ENCODE measurements at regions not wholly inside any gene's neighbourhood (a gene's known extent, or its start where the extent isn't known, plus 50 kb on each side); places are given as distances from the start of the nearest gene placed in this dataset.

- Histone ChIP-seq H3K27ac (no peak overlapping the region), H3K36me3 (ENCODE audit: control insufficient read depth, insufficient read depth, low read length) (no peaks in the 10 kb centered on the region), H3K4me3 (ENCODE audit: low read depth, low read length) (no peak overlapping the region), H3K27me3 (ENCODE audit: control insufficient read depth, insufficient read depth, low read length) (no peaks in the 10 kb centered on the region), H3K4me2 (ENCODE audit: low read length) (no peak overlapping the region), H2AFZ (no peak overlapping the region), H3K79me2 (no peaks in the 10 kb centered on the region), H3K9me3 (ENCODE audit: control insufficient read depth, low read length) (no peaks in the 10 kb centered on the region), H3K4me1 (no peaks in the 10 kb centered on the region), H3K9ac (no peak overlapping the region)
- TF ChIP-seq, protein P1, sequence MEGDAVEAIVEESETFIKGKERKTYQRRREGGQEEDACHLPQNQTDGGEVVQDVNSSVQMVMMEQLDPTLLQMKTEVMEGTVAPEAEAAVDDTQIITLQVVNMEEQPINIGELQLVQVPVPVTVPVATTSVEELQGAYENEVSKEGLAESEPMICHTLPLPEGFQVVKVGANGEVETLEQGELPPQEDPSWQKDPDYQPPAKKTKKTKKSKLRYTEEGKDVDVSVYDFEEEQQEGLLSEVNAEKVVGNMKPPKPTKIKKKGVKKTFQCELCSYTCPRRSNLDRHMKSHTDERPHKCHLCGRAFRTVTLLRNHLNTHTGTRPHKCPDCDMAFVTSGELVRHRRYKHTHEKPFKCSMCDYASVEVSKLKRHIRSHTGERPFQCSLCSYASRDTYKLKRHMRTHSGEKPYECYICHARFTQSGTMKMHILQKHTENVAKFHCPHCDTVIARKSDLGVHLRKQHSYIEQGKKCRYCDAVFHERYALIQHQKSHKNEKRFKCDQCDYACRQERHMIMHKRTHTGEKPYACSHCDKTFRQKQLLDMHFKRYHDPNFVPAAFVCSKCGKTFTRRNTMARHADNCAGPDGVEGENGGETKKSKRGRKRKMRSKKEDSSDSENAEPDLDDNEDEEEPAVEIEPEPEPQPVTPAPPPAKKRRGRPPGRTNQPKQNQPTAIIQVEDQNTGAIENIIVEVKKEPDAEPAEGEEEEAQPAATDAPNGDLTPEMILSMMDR (IDR thresholded peaks at IDR 0.05) = no peak
These were observed 185.5 kb downstream of the DMRT2 start for GRCh38 chr9:1235650-1236049.

DNA sequence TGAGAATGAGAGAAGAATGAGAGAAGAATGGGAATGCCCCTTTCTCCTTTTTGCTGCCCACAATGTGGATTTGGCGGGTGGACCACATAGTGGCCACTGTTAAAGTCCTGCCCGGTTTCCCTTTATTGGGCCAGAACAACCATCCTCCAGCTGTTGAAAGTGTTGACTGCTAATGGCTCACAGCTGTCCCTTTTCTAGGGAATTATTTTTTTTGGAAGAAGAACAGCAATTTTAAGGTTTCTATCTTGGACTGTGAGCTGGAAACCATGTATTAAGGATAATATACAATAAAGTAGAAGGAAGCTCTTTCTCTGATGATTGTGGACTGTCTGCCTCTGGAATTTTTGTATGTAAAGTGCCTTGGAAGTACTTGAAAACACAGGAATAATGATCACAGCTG lies 185.9 kb downstream of the DMRT2 start:
- H3K4me1 ChIP-seq = no peaks in the 10 kb centered on the region
- H3K4me3 ChIP-seq (ENCODE audit: low read depth, low read length) = no peak overlapping the region
- no peak overlapping the region for H3K9ac ChIP-seq
- H3K27me3 ChIP-seq (ENCODE audit: control insufficient read depth, insufficient read depth, low read length) = no peaks in the 10 kb centered on the region
- no peak overlapping the region for H3K27ac ChIP-seq
- H3K79me2 ChIP-seq = no peaks in the 10 kb centered on the region
- no peak overlapping the region for H3K4me2 ChIP-seq (ENCODE audit: low read length)
- no peaks in the 10 kb centered on the region for H3K36me3 ChIP-seq (ENCODE audit: control insufficient read depth, insufficient read depth, low read length)
- no peaks in the 10 kb centered on the region for H3K9me3 ChIP-seq (ENCODE audit: control insufficient read depth, low read length)
- no peak overlapping the region for H2AFZ ChIP-seq
- TF ChIP-seq, protein P1 (IDR thresholded peaks at IDR 0.05) = no peak

DNA sequence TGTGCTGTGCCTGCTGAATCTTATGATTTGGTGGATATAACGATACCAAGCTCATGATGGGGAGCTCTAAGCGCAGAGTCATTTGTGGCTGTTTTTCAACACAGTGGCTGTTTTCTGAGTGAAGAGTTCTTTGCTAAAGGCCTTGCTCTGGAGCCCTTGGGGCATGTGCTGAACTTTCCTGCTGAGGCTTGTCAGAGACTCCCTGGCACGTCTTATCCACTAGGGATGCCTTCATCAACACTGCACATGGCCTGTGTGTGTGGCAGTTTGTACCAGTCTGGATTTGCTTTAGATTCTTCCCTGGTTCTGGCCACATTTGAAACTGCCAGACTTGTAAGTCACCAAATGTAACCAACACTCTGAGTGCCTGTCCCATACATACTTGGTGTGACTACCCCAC lies 188.2 kb downstream of the DMRT2 start:
- TF ChIP-seq, protein P1 (IDR thresholded peaks at IDR 0.05) = no peak
- Histone ChIP-seq H3K9me3 (ENCODE audit: control insufficient read depth, low read length) (no peaks in the 10 kb centered on the region), H3K4me2 (ENCODE audit: low read length) (no peak overlapping the region), H3K4me1 (no peaks in the 10 kb centered on the region), H3K79me2 (no peaks in the 10 kb centered on the region), H3K27ac (no peak overlapping the region), H3K36me3 (ENCODE audit: control insufficient read depth, insufficient read depth, low read length) (no peaks in the 10 kb centered on the region), H3K4me3 (ENCODE audit: low read depth, low read length) (no peak overlapping the region), H2AFZ (no peak overlapping the region), H3K9ac (no peak overlapping the region), H3K27me3 (ENCODE audit: control insufficient read depth, insufficient read depth, low read length) (no peaks in the 10 kb centered on the region)

GRCh38 chr9:1248743-1249142 lies 198.6 kb downstream of the DMRT2 start:
- TF ChIP-seq, protein P1 (IDR thresholded peaks at IDR 0.05) = no peak
- Histone ChIP-seq H3K27ac (no peak overlapping the region), H3K4me2 (ENCODE audit: low read length) (no peak overlapping the region), H2AFZ (no peak overlapping the region), H3K27me3 (ENCODE audit: control insufficient read depth, insufficient read depth, low read length) (no peaks in the 10 kb centered on the region), H3K9ac (no peak overlapping the region), H3K4me1 (no peaks in the 10 kb centered on the region), H3K36me3 (ENCODE audit: control insufficient read depth, insufficient read depth, low read length) (no peaks in the 10 kb centered on the region), H3K9me3 (ENCODE audit: control insufficient read depth, low read length) (no peaks in the 10 kb centered on the region), H3K79me2 (no peaks in the 10 kb centered on the region), H3K4me3 (ENCODE audit: low read depth, low read length) (no peak overlapping the region)

- Histone ChIP-seq H3K27ac (no peak overlapping the region), H3K36me3 (ENCODE audit: control insufficient read depth, insufficient read depth, low read length) (no peaks in the 10 kb centered on the region), H3K79me2 (no peaks in the 10 kb centered on the region), H3K9ac (no peak overlapping the region), H3K9me3 (ENCODE audit: control insufficient read depth, low read length) (no peaks in the 10 kb centered on the region), H3K4me2 (ENCODE audit: low read length) (no peak overlapping the region), H3K4me3 (ENCODE audit: low read depth, low read length) (no peak overlapping the region), H3K27me3 (ENCODE audit: control insufficient read depth, insufficient read depth, low read length) (no peaks in the 10 kb centered on the region), H2AFZ (peak overlapping the region; percentile 50), H3K4me1 (no peaks in the 10 kb centered on the region)
- TF ChIP-seq, protein P1 (IDR thresholded peaks at IDR 0.05) = no peak
These were observed 203.2 kb downstream of the DMRT2 start for GRCh38 chr9:1253064-1253979.

All from parathyroid adenoma (tissue), 2 donors.